Right hindlimb (tissue), 1 donor: ENCODE measurements at regions not wholly inside any gene's neighbourhood (a gene's known extent, or its start where the extent isn't known, plus 50 kb on each side); places are given as distances from the start of the nearest gene placed in this dataset.

ENCODE experiments used
- DNase-seq: peaks from one replicate; pipeline ENCODE4 v3.0.0-alpha.2; 2018

GRCh38 chr11:111444040-111444439, 65.0 kb upstream of the POU2AF1 start:
- no peak for DNase-seq

- no peak for DNase-seq
Measured at GRCh38 chr11:111443640-111444039, 64.6 kb upstream of the POU2AF1 start.

- no peak for DNase-seq
Measured at GRCh38 chr11:111443032-111443431, 64.0 kb upstream of the POU2AF1 start.

GRCh38 chr11:111441443-111441842, 62.4 kb upstream of the POU2AF1 start:
- DNase-seq, result no peak

GRCh38 chr11:111440416-111441205, 61.5 kb upstream of the POU2AF1 start:
- no peak for DNase-seq

GRCh38 chr11:111439901-111440300, 60.8 kb upstream of the POU2AF1 start:
- DNase-seq, result no peak

- no peak for DNase-seq
Measured at GRCh38 chr11:111438846-111439520, 59.9 kb upstream of the POU2AF1 start.

- DNase-seq, result no peak
Measured at GRCh38 chr11:111438168-111438567, 59.1 kb upstream of the POU2AF1 start.

GRCh38 chr11:111435046-111435698, 56.1 kb upstream of the POU2AF1 start:
- DNase-seq, result no peak

- DNase-seq, result peak; percentile 44
Measured at GRCh38 chr11:111429066-111429506, 50.0 kb upstream of the POU2AF1 start.
